Activated naive CD8-positive, alpha-beta T cell treated with anti-CD3 and anti-CD28 coated beads for 36 hours (primary cell): ENCODE measurements at regions not wholly inside any gene's neighbourhood (a gene's known extent, or its start where the extent isn't known, plus 50 kb on each side); places are given as distances from the start of the nearest gene placed in this dataset.
"Not testable (repeated sequence)": the region's sequence is repeated elsewhere in the genome, so short reads cannot be mapped to it uniquely, and the experiment has no call there.

Source experiments
- DNase-seq: peaks from one replicate; pipeline ENCODE4 v3.0.0; 2021
- H3K27ac Mint-ChIP-seq: one replicate; pipeline ENCODE4 v1.8.0; 2022; ENCODE audit warnings: mild to moderate bottlenecking, moderate library complexity, mixed read lengths
- H3K27me3 Mint-ChIP-seq: one replicate; pipeline ENCODE4 v1.8.0; 2022; ENCODE audit warnings: mild to moderate bottlenecking, mixed read lengths
- H3K36me3 Mint-ChIP-seq: one replicate; pipeline ENCODE4 v1.8.0; 2021; ENCODE audit warnings: mild to moderate bottlenecking, mixed read lengths
- H3K4me1 Mint-ChIP-seq: one replicate; pipeline ENCODE4 v1.8.0; 2021; ENCODE audit warnings: mixed read lengths
- H3K4me3 Mint-ChIP-seq: one replicate; pipeline ENCODE4 v1.8.0; 2022; ENCODE audit warnings: mild to moderate bottlenecking, moderate library complexity, mixed read lengths
- H3K9me3 Mint-ChIP-seq: one replicate; pipeline ENCODE4 v1.8.0; 2022; ENCODE audit warnings: mixed read lengths

DNA sequence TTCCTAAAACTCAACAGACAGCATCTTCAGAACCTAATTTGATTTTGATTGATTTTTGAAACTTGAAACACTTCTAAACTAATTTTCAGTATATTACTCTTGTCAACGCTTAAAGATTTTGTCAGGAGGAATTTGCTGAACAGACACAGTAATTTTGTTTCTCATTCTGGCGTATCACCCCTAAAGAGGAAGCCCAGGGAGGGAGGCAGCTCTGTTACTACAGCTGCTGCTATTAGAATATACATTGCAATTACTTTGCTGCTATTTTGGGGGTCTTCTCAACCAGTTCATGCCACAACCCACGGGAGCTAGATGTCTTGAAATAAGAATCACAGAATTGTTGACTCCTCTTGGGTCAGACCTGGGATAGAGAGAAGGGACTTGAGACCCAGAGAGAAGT is 122.6 kb downstream of the TLR4 start:
- Mint-ChIP-seq H3K9me3 (peaks cover 4% of the 10 kb centered on the region), H3K4me3 (no peak overlapping the region), H3K27me3 (peaks cover 72% of the 10 kb centered on the region), H3K27ac (no peak overlapping the region), H3K4me1 (peaks cover 28% of the 10 kb centered on the region), H3K36me3 (no peaks in the 10 kb centered on the region)
- no peak for DNase-seq

DNA sequence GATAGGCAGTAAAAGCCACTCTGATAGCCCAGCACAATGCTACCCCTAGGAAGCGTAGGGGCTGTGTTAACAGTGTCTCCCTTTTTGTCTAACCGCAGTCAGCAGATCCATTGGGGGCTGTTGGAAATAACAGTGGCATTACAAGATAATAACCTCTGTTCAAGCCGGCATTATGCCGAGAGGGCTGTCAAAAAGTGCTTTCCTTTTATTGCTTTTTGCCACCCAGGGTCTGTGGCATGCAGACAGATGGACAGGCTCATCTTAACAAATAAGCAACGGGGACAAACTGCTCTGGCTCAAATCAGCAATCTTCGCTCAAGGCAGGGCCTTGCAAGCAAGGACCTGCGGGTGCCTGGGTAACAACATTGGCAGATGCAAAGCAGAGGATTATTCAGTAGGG is 123.3 kb downstream of the TLR4 start:
- peaks cover 28% of the 10 kb centered on the region for H3K4me1 Mint-ChIP-seq
- H3K27ac Mint-ChIP-seq = no peak overlapping the region
- no peak overlapping the region for H3K4me3 Mint-ChIP-seq

DNA sequence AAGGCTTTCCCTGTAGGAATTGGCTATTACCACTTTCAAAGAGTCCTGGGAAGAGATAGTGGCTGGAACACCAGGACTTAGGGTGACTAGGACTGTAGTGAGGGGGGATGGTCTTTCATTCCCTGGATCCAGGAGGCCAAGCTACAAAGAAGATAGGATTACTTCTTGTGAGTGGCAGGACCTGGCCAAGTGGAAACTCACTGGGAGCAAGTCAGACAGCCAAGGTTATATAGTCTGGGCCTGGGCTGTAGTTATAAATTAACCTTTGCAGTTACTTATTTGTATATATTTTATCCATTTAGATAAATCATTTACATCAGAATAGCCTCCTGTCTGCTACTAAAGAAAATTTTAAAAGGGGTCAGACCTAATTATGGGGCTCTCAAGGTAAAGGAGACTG is 124.3 kb downstream of the TLR4 start:
- no peak overlapping the region for H3K4me3 Mint-ChIP-seq
- H3K9me3 Mint-ChIP-seq = peaks cover 2% of the 10 kb centered on the region
- H3K36me3 Mint-ChIP-seq = no peaks in the 10 kb centered on the region
- no peak overlapping the region for H3K27ac Mint-ChIP-seq
- H3K27me3 Mint-ChIP-seq = peaks cover 70% of the 10 kb centered on the region
- no peak for DNase-seq
- H3K4me1 Mint-ChIP-seq = peaks cover 28% of the 10 kb centered on the region

More for the DNA sequence above, 123.3 kb downstream of the TLR4 start:
- no peaks in the 10 kb centered on the region for H3K36me3 Mint-ChIP-seq
- H3K9me3 Mint-ChIP-seq = peaks cover 3% of the 10 kb centered on the region
- H3K27me3 Mint-ChIP-seq = peaks cover 67% of the 10 kb centered on the region
- DNase-seq = no peak

DNA sequence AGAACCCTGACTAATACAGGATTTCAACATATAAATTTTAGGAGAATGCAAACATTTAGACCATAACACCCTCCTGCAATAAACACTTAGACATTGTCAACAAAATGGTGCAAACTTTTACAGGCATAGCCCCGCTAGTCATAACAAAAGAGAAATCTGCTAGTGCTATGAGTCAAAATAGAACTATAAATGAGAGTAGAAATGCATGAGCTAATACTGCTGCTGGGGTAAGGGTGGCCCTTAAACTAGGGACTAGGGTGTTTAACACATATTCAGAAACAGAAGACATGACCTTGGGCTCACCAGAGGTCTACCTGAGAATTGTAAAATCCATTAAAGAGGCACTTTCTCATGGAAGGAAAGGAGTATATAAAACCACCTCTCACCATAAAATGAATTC is 131.6 kb downstream of the TLR4 start:
- Mint-ChIP-seq H3K36me3 (no peaks in the 10 kb centered on the region), H3K9me3 (no peaks in the 10 kb centered on the region), H3K4me3 (no peak overlapping the region), H3K27me3 (peaks cover 49% of the 10 kb centered on the region), H3K27ac (no peak overlapping the region), H3K4me1 (peaks cover 7% of the 10 kb centered on the region)
- no peak for DNase-seq

DNA sequence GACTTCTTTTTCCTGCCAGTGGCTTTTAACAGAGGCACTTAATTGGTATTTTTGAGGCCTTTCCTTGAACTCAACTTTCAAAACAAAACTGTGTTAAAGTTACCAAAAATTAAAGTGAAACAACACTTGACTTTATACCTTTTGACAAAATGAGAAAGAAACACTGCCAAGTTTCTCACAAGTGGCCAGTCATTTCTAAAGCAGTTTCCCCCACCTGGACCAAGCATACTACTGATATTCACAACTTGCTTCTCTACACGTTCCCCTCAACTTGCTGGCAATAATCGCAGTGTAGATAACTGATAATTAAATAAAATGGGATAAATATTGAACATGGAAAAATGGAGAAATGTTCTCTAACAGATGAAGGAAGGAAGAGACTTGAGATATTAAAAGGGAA is 135.7 kb downstream of the TLR4 start:
- H3K4me3 Mint-ChIP-seq = no peak overlapping the region
- no peaks in the 10 kb centered on the region for H3K36me3 Mint-ChIP-seq
- no peak overlapping the region for H3K27ac Mint-ChIP-seq
- peaks cover 7% of the 10 kb centered on the region for H3K4me1 Mint-ChIP-seq
- DNase-seq = no peak
- peaks cover 26% of the 10 kb centered on the region for H3K27me3 Mint-ChIP-seq
- H3K9me3 Mint-ChIP-seq = no peaks in the 10 kb centered on the region

DNA sequence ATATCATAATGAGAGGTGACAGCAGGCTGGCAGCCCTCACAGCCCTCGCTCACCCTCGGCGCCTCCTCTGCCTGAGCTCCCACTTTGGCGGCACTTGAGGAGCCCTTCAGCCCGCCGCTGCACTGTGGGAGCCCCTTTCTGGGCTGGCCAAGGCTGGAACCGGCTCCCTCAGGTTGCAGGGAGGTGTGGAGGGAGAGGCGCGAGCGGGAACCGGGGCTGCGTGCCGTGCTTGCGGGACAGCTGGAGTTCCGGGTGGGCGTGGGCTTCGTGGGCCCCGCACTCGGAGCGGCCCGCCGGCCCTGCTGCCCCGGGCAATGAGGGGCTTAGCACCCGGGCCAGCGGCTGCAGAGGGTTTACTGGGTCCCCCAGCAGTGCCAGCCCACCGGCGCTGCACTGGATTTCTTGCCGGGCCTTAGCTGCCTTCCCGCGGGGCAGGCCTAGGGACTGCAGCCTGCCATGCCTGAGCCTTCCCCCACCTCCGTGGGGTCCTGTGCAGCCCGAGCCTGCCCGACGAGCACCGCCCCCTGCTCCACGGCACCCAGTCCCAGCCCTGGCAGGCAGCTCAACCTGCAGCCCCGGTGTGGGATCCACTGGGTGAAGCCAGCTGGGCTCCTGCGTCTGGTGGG is 147.7 kb downstream of the TLR4 start:
- not testable (repeated sequence) for H3K27ac Mint-ChIP-seq, H3K36me3 Mint-ChIP-seq, H3K4me1 Mint-ChIP-seq, DNase-seq, H3K27me3 Mint-ChIP-seq, H3K9me3 Mint-ChIP-seq, H3K4me3 Mint-ChIP-seq

DNA sequence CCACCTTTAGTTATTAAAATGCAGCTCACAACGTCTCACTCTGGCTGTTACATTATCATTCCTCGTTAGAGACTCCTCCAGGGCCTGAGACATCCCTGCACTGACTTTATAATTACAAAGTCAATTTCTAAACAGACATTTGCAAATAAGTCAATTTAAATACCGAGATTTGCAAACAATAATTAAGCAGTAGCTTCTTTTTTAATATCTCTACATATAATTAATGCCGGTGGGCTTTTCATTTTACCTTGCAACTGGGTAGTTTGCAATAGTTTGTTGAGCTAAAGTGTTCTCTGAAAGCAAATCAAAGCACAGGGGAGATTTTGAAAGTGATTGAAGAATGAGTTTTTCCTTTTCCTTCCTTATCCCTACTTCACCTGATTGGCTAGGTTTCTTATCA is 154.4 kb downstream of the TLR4 start:
- no peak overlapping the region for H3K4me3 Mint-ChIP-seq
- DNase-seq = no peak
- no peaks in the 10 kb centered on the region for H3K27me3 Mint-ChIP-seq
- H3K27ac Mint-ChIP-seq = no peak overlapping the region
- no peaks in the 10 kb centered on the region for H3K36me3 Mint-ChIP-seq
- no peaks in the 10 kb centered on the region for H3K4me1 Mint-ChIP-seq
- H3K9me3 Mint-ChIP-seq = no peaks in the 10 kb centered on the region

DNA sequence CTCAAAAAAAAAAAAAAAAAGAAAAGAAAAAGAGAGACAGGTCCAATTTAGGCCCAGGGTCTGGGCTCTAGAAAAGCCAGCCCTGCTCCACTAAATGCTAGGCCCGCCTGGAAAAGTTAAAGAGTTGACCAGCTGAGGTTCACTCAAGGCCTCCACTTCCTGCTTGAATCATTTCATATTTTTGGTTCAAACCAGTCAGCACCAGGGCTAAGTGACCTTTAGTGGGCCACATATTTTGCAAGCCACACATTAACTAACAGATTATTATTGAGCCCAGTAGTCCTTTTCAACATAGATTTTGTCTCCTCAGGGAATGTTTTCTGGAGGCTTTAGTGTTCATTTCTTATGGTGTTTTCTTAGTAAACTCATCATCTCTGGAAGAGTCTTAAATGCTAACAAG is 156.6 kb downstream of the TLR4 start:
- no peak overlapping the region for H3K4me3 Mint-ChIP-seq
- H3K27ac Mint-ChIP-seq = no peak overlapping the region
- DNase-seq = no peak
- H3K27me3 Mint-ChIP-seq = peaks cover 12% of the 10 kb centered on the region
- H3K9me3 Mint-ChIP-seq = no peaks in the 10 kb centered on the region
- no peaks in the 10 kb centered on the region for H3K36me3 Mint-ChIP-seq
- H3K4me1 Mint-ChIP-seq = no peaks in the 10 kb centered on the region

DNA sequence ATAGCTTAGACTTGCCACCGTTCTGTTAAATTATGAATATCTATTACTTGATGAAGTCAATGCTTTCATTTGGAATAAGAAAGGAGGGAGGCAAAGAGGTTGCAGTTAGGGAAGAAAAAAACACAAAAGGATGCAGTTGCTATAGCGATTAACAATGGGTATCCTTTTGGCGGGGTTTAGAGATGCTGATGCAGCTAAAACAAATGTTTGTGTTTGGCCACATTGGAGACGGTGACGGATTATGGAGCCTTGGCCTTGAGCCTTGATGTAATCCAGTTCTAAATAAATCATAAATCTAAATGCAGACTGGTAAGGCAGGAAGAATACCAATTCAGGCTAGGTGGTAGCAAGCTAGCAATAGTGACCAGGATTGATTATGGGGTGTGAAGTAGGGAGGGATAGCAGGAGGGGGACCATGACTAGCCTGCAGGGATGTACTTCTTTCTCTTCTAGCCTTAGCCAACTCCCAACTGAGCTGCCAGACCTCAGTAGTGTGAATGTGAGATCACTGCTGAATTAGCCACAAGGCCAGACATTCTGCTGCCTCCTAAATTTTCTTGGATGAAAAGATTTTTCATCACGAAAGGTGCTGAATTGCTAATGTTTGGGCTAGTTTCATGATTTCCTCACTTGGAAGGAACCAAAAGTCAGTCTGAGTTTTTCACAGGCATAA is 160.3 kb downstream of the TLR4 start:
- no peaks in the 10 kb centered on the region for H3K9me3 Mint-ChIP-seq
- no peak for DNase-seq
- peaks cover 18% of the 10 kb centered on the region for H3K27me3 Mint-ChIP-seq
- H3K4me1 Mint-ChIP-seq = no peaks in the 10 kb centered on the region
- no peaks in the 10 kb centered on the region for H3K36me3 Mint-ChIP-seq
- no peak overlapping the region for H3K4me3 Mint-ChIP-seq
- H3K27ac Mint-ChIP-seq = no peak overlapping the region

DNA sequence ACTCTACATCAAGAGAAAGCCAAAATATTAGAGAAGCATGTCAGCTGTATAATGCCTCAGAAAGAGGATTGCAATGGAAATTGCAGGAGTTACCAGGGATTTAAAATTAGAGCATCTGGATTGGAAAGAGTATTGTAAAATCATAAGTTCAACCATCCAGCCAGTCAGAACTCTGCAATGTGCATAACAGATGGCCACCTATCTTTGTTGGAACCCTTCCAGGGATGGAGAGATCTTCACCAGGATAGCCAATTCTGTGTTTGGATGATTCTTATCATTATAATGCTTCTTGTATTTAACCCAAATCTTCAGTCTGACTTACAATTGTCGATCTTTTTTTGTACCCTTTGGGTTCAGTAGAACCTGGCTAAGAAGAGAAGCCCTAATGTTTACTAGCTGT is 164.4 kb downstream of the TLR4 start:
- H3K9me3 Mint-ChIP-seq = no peaks in the 10 kb centered on the region
- H3K27me3 Mint-ChIP-seq = peaks cover 24% of the 10 kb centered on the region
- no peak overlapping the region for H3K27ac Mint-ChIP-seq
- no peak for DNase-seq
- H3K4me1 Mint-ChIP-seq = no peaks in the 10 kb centered on the region
- no peaks in the 10 kb centered on the region for H3K36me3 Mint-ChIP-seq
- no peak overlapping the region for H3K4me3 Mint-ChIP-seq

DNA sequence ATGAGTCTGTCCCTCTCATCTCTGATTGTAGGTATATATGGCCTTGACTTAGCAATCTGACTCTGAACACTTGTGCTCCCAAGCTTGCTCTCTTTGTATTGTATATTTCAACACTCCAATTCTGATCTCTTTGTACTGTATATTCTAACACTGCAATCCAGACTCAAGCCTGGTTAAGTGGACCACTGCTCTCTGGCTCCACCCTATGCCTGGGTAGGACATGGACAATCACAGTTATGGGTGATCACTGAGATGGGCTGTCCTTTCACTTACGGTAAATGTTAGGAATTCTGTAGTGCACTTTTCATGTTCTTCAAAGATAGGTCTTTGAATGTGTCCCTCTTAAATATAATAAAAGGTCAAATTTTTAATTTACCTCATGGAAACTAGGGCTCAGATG is 165.1 kb downstream of the TLR4 start:
- Mint-ChIP-seq H3K9me3 (no peaks in the 10 kb centered on the region), H3K4me1 (no peaks in the 10 kb centered on the region), H3K4me3 (no peak overlapping the region), H3K27ac (no peak overlapping the region), H3K27me3 (peaks cover 26% of the 10 kb centered on the region), H3K36me3 (no peaks in the 10 kb centered on the region)
- DNase-seq = no peak

DNA sequence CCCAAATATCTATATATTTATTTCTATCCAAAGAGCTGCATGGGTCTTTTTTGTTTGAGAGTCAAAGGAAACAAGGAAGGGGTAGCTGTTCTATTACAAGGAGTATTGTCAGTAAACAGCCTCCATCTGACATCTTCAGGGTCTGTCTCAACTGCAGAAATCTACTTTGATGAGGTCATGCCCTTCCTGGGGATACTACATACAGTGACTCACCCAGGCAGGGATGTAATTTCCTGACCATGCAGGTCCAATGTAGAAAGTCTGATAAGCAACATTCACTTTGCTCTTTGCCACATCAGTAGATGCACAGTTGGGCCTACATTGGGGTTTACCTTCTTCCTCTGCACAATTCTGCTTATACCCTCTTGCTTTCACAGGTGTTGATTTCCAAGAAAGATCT is 165.5 kb downstream of the TLR4 start:
- Mint-ChIP-seq H3K9me3 (no peaks in the 10 kb centered on the region), H3K27me3 (peaks cover 23% of the 10 kb centered on the region), H3K36me3 (no peaks in the 10 kb centered on the region), H3K27ac (no peak overlapping the region), H3K4me3 (no peak overlapping the region), H3K4me1 (no peaks in the 10 kb centered on the region)
- DNase-seq = no peak

DNA sequence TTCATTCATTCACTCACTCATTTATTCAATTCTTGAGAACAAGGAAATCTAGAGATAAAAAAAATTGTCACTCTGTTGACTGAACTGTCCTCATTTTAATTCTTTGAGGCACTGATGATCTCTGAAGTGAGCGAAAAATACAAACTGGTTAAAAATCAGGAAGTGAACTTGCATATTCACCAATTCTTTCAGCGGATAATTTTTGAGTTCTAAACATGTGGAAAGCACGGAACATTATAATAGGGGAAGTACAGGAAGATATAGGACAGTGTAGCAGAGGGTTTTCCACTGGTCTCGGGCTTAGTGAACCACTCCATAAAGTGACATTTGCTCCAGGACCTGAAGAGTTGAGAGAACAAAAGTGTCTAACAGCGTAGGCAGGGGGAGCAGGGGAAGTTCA is 169.5 kb downstream of the TLR4 start:
- Mint-ChIP-seq H3K4me1 (no peaks in the 10 kb centered on the region), H3K9me3 (no peaks in the 10 kb centered on the region), H3K36me3 (no peaks in the 10 kb centered on the region), H3K27me3 (peaks cover 23% of the 10 kb centered on the region), H3K4me3 (no peak overlapping the region), H3K27ac (no peak overlapping the region)
- DNase-seq = no peak

DNA sequence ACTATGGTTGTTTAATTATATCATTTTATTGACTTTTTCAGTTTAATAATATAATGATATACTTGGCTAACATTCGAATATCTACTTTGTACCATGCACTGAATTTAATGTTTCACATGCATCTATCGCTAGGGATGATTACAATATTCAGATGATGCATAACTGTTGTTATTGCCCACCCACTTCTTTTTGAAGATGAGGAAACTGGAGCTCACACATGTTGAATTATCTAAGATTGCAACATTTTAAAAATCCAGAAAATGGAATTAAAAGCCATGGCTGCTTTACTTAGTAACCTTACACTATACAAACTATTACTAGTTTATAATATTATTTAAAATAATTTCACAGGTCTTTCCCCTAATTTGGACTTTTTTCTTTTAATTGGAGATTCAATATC is 171.7 kb downstream of the TLR4 start:
- DNase-seq = no peak
- H3K9me3 Mint-ChIP-seq = no peaks in the 10 kb centered on the region
- H3K4me3 Mint-ChIP-seq = no peak overlapping the region
- no peaks in the 10 kb centered on the region for H3K36me3 Mint-ChIP-seq
- H3K27ac Mint-ChIP-seq = no peak overlapping the region
- H3K27me3 Mint-ChIP-seq = peaks cover 23% of the 10 kb centered on the region
- H3K4me1 Mint-ChIP-seq = no peaks in the 10 kb centered on the region

DNA sequence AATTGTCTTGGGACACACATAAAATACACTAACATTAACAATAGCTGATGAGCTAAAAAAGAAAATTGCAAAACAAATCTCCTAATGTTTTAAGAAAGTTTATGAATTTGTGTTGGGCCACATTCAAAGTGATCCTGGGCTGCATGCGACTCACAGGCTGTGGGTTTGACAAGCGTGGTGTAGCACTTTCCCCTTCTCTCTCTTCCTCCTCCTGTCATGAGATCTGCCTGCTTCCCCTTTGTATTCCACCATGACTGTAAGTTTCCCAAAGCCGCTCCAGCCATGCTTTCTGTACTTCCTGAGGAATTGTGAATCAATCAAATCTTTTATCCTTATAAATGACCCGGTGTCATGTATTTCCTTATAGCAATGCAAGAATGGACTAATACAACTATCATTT is 178.0 kb downstream of the TLR4 start:
- Mint-ChIP-seq H3K4me3 (no peak overlapping the region), H3K9me3 (no peaks in the 10 kb centered on the region), H3K27me3 (peaks cover 7% of the 10 kb centered on the region), H3K4me1 (no peaks in the 10 kb centered on the region), H3K27ac (no peak overlapping the region), H3K36me3 (no peaks in the 10 kb centered on the region)
- no peak for DNase-seq

DNA sequence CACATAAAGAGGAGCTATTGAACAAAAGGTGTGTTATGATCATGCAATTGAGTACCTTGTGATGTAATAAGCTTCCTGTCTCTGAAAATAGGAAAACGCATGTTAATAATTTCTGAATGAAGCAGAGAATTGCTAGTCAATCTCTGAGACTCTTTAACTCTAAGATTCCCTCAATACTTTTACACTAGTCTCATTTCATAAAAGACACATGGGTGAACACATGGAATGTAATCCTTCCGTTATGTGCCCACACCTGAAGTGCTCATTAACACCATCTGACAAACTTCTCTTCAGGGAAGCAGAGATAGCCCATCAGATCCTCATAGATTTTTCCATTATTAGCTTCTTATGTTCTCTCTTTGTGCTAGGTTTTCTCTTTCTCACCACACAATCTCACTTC is 182.4 kb downstream of the TLR4 start:
- no peak overlapping the region for H3K27ac Mint-ChIP-seq
- peaks cover 7% of the 10 kb centered on the region for H3K27me3 Mint-ChIP-seq
- H3K4me1 Mint-ChIP-seq = no peaks in the 10 kb centered on the region
- no peaks in the 10 kb centered on the region for H3K36me3 Mint-ChIP-seq
- H3K9me3 Mint-ChIP-seq = no peaks in the 10 kb centered on the region
- no peak overlapping the region for H3K4me3 Mint-ChIP-seq
- DNase-seq = no peak
